Body of pancreas (tissue), 4 donors: ENCODE measurements at regions not wholly inside any gene's neighbourhood (a gene's known extent, or its start where the extent isn't known, plus 50 kb on each side); places are given as distances from the start of the nearest gene placed in this dataset.

Experiments
- ATAC-seq: fragments of 150-250 bp; one replicate; pipeline ENCODE4 v1.9.1; 2016
- DNase-seq, 4 donors: peaks; one replicate each; pipeline ENCODE4 v3.0.0-alpha.2; 2019
- H3K27ac ChIP-seq, 4 donors: fragments of 200-600 bp; sonication (generic); 1 replicate in 3 of 4; 2 replicates in 1 of 4; pipeline versions ENCODE4 v1.5.1 to v1.6.1; 2016 to 2019; ENCODE audit warnings: mild to moderate bottlenecking in 1 of 4, mixed read lengths in 1 of 4, moderate library complexity in 1 of 4
- H3K27me3 ChIP-seq, 2 donors: fragments of 200-600 bp; sonication (generic); one replicate each; pipeline ENCODE4 v1.6.0; 2016; ENCODE audit warnings: mild to moderate bottlenecking in 1 of 2
- H3K36me3 ChIP-seq, 2 donors: fragments of 200-600 bp; sonication (generic); replicated peaks in 1 of 2; 2 replicates each; pipeline ENCODE4 v1.5.1; 2016; ENCODE audit warnings: low read depth in 2 of 2; ENCODE audit not compliant: insufficient read depth in 1 of 2
- H3K4me1 ChIP-seq: fragments of 200-600 bp; sonication (generic); one replicate; pipeline ENCODE4 v1.6.0; 2016
- H3K4me3 ChIP-seq, 2 donors: fragments of 200-600 bp; sonication (generic); 1 replicate in 1 of 2; 2 replicates in 1 of 2; pipeline ENCODE4 v1.5.1; 2016 to 2019
- H3K9me3 ChIP-seq, 3 donors: fragments of 200-600 bp; sonication (generic); 1 replicate in 2 of 3; 2 replicates in 1 of 3; pipeline ENCODE4 v1.5.1; 2016
- CTCF ChIP-seq, 7 experiments: fragments of 450-650 bp in 4 of 7; fragments of 200-600 bp in 3 of 7; sonication (generic) in 3 of 7; IDR thresholded peaks; one replicate each; pipeline ENCODE4 v1.5.1; 2016 to 2019; ENCODE audit warnings: antibody characterized with exemption in 7 of 7
- POLR2A ChIP-seq, 3 donors: fragments of 450-650 bp; IDR thresholded peaks; one replicate each; pipeline ENCODE4 v1.6.1; 2016; ENCODE audit warnings: antibody characterized with exemption in 3 of 3, mild to moderate bottlenecking in 2 of 3
- WGBS, 2 donors: methylation state at CpG; one replicate each; pipeline ENCODE4 v1.1.5; 2017; 5-methylcytosine and 5-hydroxymethylcytosine counted together
- intact Hi-C: fragments of 100-400 bp; cut with DNase I; formaldehyde crosslinking; loops from one replicate; pipeline ENCODE4 v1.15.1; 2023

GRCh38 chr3:64319391-64319790 lies 94.1 kb upstream of the PRICKLE2 start:
- 85 to 91% methylated on average over 4 of the region's 4 CpGs for WGBS, 2 donors
- intact Hi-C loops, result no loop called here
- Histone ChIP-seq H3K36me3 (no peaks in the 10 kb centered on the region), H3K4me1 (no peaks in the 10 kb centered on the region), H3K27ac (no peak overlapping the region), H3K27me3 (no peaks in the 10 kb centered on the region), H3K9me3 (no peaks in the 10 kb centered on the region), H3K4me3 (no peak overlapping the region)
- no peak for DNase-seq
- no peak for ATAC-seq
- TF ChIP-seq CTCF (IDR thresholded peaks at IDR 0.05), result no peak
- no peak for TF ChIP-seq POLR2A (IDR thresholded peaks at IDR 0.05)

- H3K4me1 ChIP-seq, result no peaks in the 10 kb centered on the region
- TF ChIP-seq POLR2A (IDR thresholded peaks at IDR 0.05) (no peak), CTCF (IDR thresholded peaks at IDR 0.05) (no peak)
- intact Hi-C loops, result no loop called here
- no peaks in the 10 kb centered on the region for H3K9me3 ChIP-seq
- H3K36me3 ChIP-seq, result no peaks in the 10 kb centered on the region
- no peaks in the 10 kb centered on the region for H3K27me3 ChIP-seq
- H3K4me3 ChIP-seq, result no peak overlapping the region
- DNase-seq (no peak), ATAC-seq (no peak)
- 94 to 100% methylated on average over 1 of the region's 1 CpG for WGBS, 2 donors
- H3K27ac ChIP-seq, result no peak overlapping the region
Observed at GRCh38 chr3:64318668-64319271, 93.5 kb upstream of the PRICKLE2 start.

GRCh38 chr3:64318001-64318400 lies 92.7 kb upstream of the PRICKLE2 start:
- H3K27ac ChIP-seq, result no peak overlapping the region
- WGBS, 2 donors, result 91 to 92% methylated on average over 3 of the region's 3 CpGs
- no peaks in the 10 kb centered on the region for H3K4me1 ChIP-seq

GRCh38 chr3:64316971-64317370 lies 91.7 kb upstream of the PRICKLE2 start:
- no peaks in the 10 kb centered on the region for H3K9me3 ChIP-seq
- no peak overlapping the region for H3K4me3 ChIP-seq
- H3K36me3 ChIP-seq, result no peaks in the 10 kb centered on the region
- H3K27ac ChIP-seq, result no peak overlapping the region
- WGBS, 2 donors, result 89 to 91% methylated on average over 4 of the region's 4 CpGs
- intact Hi-C loops, result no loop called here
- TF ChIP-seq POLR2A (IDR thresholded peaks at IDR 0.05) (no peak), CTCF (IDR thresholded peaks at IDR 0.05) (no peak)
- no peaks in the 10 kb centered on the region for H3K27me3 ChIP-seq
- no peak for DNase-seq
- no peaks in the 10 kb centered on the region for H3K4me1 ChIP-seq
- ATAC-seq, result no peak

More at GRCh38 chr3:64318001-64318400, 92.7 kb upstream of the PRICKLE2 start:
- intact Hi-C loops, result no loop called here
- TF ChIP-seq CTCF (IDR thresholded peaks at IDR 0.05), result no peak
- TF ChIP-seq POLR2A (IDR thresholded peaks at IDR 0.05), result no peak
- no peak for DNase-seq
- no peak for ATAC-seq
- Histone ChIP-seq H3K4me3 (no peak overlapping the region), H3K36me3 (no peaks in the 10 kb centered on the region), H3K9me3 (no peaks in the 10 kb centered on the region), H3K27me3 (no peaks in the 10 kb centered on the region)

- no peaks in the 10 kb centered on the region for H3K9me3 ChIP-seq
- ATAC-seq (no peak), DNase-seq (no peak)
- no peaks in the 10 kb centered on the region for H3K4me1 ChIP-seq
- intact Hi-C loops, result no loop called here
- H3K36me3 ChIP-seq, result no peaks in the 10 kb centered on the region
- TF ChIP-seq CTCF (IDR thresholded peaks at IDR 0.05), result no peak
- TF ChIP-seq POLR2A (IDR thresholded peaks at IDR 0.05), result no peak
- H3K27me3 ChIP-seq, result no peaks in the 10 kb centered on the region
- H3K4me3 ChIP-seq, result no peak overlapping the region
- no peak overlapping the region for H3K27ac ChIP-seq
- WGBS, 2 donors, result 58 to 68% methylated on average over 5 of the region's 5 CpGs
Observed at GRCh38 chr3:64311424-64312061, 86.3 kb upstream of the PRICKLE2 start.
